Activated naive CD8-positive, alpha-beta T cell treated with anti-CD3 and anti-CD28 coated beads for 36 hours (primary cell): ENCODE measurements at regions not wholly inside any gene's neighbourhood (a gene's known extent, or its start where the extent isn't known, plus 50 kb on each side); places are given as distances from the start of the nearest gene placed in this dataset.

Experiments
- DNase-seq: peaks from one replicate; pipeline ENCODE4 v3.0.0; 2021
- H3K27ac Mint-ChIP-seq: one replicate; pipeline ENCODE4 v1.8.0; 2022; ENCODE audit warnings: mild to moderate bottlenecking, moderate library complexity, mixed read lengths
- H3K27me3 Mint-ChIP-seq: one replicate; pipeline ENCODE4 v1.8.0; 2022; ENCODE audit warnings: mild to moderate bottlenecking, mixed read lengths
- H3K36me3 Mint-ChIP-seq: one replicate; pipeline ENCODE4 v1.8.0; 2021; ENCODE audit warnings: mild to moderate bottlenecking, mixed read lengths
- H3K4me1 Mint-ChIP-seq: one replicate; pipeline ENCODE4 v1.8.0; 2021; ENCODE audit warnings: mixed read lengths
- H3K4me3 Mint-ChIP-seq: one replicate; pipeline ENCODE4 v1.8.0; 2022; ENCODE audit warnings: mild to moderate bottlenecking, moderate library complexity, mixed read lengths
- H3K9me3 Mint-ChIP-seq: one replicate; pipeline ENCODE4 v1.8.0; 2022; ENCODE audit warnings: mixed read lengths

- H3K9me3 Mint-ChIP-seq: peaks cover 5% of the 10 kb centered on the region
- no peak overlapping the region for H3K4me3 Mint-ChIP-seq
- H3K4me1 Mint-ChIP-seq: no peaks in the 10 kb centered on the region
- H3K27me3 Mint-ChIP-seq: no peaks in the 10 kb centered on the region
- H3K36me3 Mint-ChIP-seq: no peaks in the 10 kb centered on the region
- no peak for DNase-seq
- H3K27ac Mint-ChIP-seq: no peak overlapping the region
Measured at GRCh38 chr9:134533850-134534588, 107.6 kb upstream of the COL5A1 start.

- H3K36me3 Mint-ChIP-seq: no peaks in the 10 kb centered on the region
- no peak for DNase-seq
- H3K27ac Mint-ChIP-seq: no peak overlapping the region
- H3K4me1 Mint-ChIP-seq: no peaks in the 10 kb centered on the region
- no peak overlapping the region for H3K4me3 Mint-ChIP-seq
- peaks cover 5% of the 10 kb centered on the region for H3K9me3 Mint-ChIP-seq
- no peaks in the 10 kb centered on the region for H3K27me3 Mint-ChIP-seq
Measured at GRCh38 chr9:134534661-134535080, 106.9 kb upstream of the COL5A1 start.

- no peak overlapping the region for H3K4me3 Mint-ChIP-seq
- H3K9me3 Mint-ChIP-seq: peaks cover 5% of the 10 kb centered on the region
- no peaks in the 10 kb centered on the region for H3K36me3 Mint-ChIP-seq
- no peak for DNase-seq
- H3K27me3 Mint-ChIP-seq: no peaks in the 10 kb centered on the region
- no peak overlapping the region for H3K27ac Mint-ChIP-seq
- no peaks in the 10 kb centered on the region for H3K4me1 Mint-ChIP-seq
Measured at GRCh38 chr9:134535171-134535570, 106.4 kb upstream of the COL5A1 start.

GRCh38 chr9:134536101-134536900 is 105.3 kb upstream of the COL5A1 start:
- H3K27me3 Mint-ChIP-seq: no peaks in the 10 kb centered on the region
- H3K27ac Mint-ChIP-seq: no peak overlapping the region
- no peak for DNase-seq
- no peaks in the 10 kb centered on the region for H3K36me3 Mint-ChIP-seq
- H3K4me1 Mint-ChIP-seq: no peaks in the 10 kb centered on the region
- H3K4me3 Mint-ChIP-seq: no peak overlapping the region
- no peaks in the 10 kb centered on the region for H3K9me3 Mint-ChIP-seq

GRCh38 chr9:134536931-134537330 is 104.7 kb upstream of the COL5A1 start:
- Mint-ChIP-seq H3K4me3 (no peak overlapping the region), H3K27ac (no peak overlapping the region), H3K27me3 (no peaks in the 10 kb centered on the region), H3K9me3 (no peaks in the 10 kb centered on the region), H3K36me3 (no peaks in the 10 kb centered on the region), H3K4me1 (no peaks in the 10 kb centered on the region)
- DNase-seq: no peak

GRCh38 chr9:134537951-134538641 is 103.5 kb upstream of the COL5A1 start:
- Mint-ChIP-seq H3K36me3 (no peaks in the 10 kb centered on the region), H3K4me3 (no peak overlapping the region), H3K4me1 (no peaks in the 10 kb centered on the region), H3K9me3 (no peaks in the 10 kb centered on the region), H3K27me3 (no peaks in the 10 kb centered on the region), H3K27ac (no peak overlapping the region)
- DNase-seq: no peak

GRCh38 chr9:134538856-134539566 is 102.6 kb upstream of the COL5A1 start:
- Mint-ChIP-seq H3K36me3 (no peaks in the 10 kb centered on the region), H3K27me3 (no peaks in the 10 kb centered on the region), H3K9me3 (no peaks in the 10 kb centered on the region), H3K4me1 (no peaks in the 10 kb centered on the region), H3K4me3 (no peak overlapping the region), H3K27ac (no peak overlapping the region)
- no peak for DNase-seq

GRCh38 chr9:134539586-134540194 is 101.9 kb upstream of the COL5A1 start:
- no peak overlapping the region for H3K4me3 Mint-ChIP-seq

GRCh38 chr9:134540276-134541096 is 101.1 kb upstream of the COL5A1 start:
- DNase-seq: no peak
- Mint-ChIP-seq H3K4me1 (no peaks in the 10 kb centered on the region), H3K9me3 (no peaks in the 10 kb centered on the region), H3K27ac (no peak overlapping the region), H3K27me3 (no peaks in the 10 kb centered on the region), H3K36me3 (no peaks in the 10 kb centered on the region), H3K4me3 (no peak overlapping the region)

More at GRCh38 chr9:134539586-134540194, 101.9 kb upstream of the COL5A1 start:
- no peaks in the 10 kb centered on the region for H3K4me1 Mint-ChIP-seq
- H3K27me3 Mint-ChIP-seq: no peaks in the 10 kb centered on the region
- H3K9me3 Mint-ChIP-seq: no peaks in the 10 kb centered on the region
- no peak for DNase-seq
- no peak overlapping the region for H3K27ac Mint-ChIP-seq
- no peaks in the 10 kb centered on the region for H3K36me3 Mint-ChIP-seq

- no peaks in the 10 kb centered on the region for H3K27me3 Mint-ChIP-seq
- no peak overlapping the region for H3K4me3 Mint-ChIP-seq
- no peaks in the 10 kb centered on the region for H3K9me3 Mint-ChIP-seq
- no peak for DNase-seq
- H3K4me1 Mint-ChIP-seq: no peaks in the 10 kb centered on the region
- no peaks in the 10 kb centered on the region for H3K36me3 Mint-ChIP-seq
- no peak overlapping the region for H3K27ac Mint-ChIP-seq
Measured at GRCh38 chr9:134541097-134541747, 100.4 kb upstream of the COL5A1 start.

GRCh38 chr9:134544388-134545214 is 97.0 kb upstream of the COL5A1 start:
- no peak overlapping the region for H3K4me3 Mint-ChIP-seq
- no peak for DNase-seq
- H3K9me3 Mint-ChIP-seq: no peaks in the 10 kb centered on the region
- no peaks in the 10 kb centered on the region for H3K36me3 Mint-ChIP-seq
- H3K4me1 Mint-ChIP-seq: no peaks in the 10 kb centered on the region
- no peaks in the 10 kb centered on the region for H3K27me3 Mint-ChIP-seq
- no peak overlapping the region for H3K27ac Mint-ChIP-seq

- no peaks in the 10 kb centered on the region for H3K9me3 Mint-ChIP-seq
- no peak for DNase-seq
- H3K4me1 Mint-ChIP-seq: no peaks in the 10 kb centered on the region
- no peaks in the 10 kb centered on the region for H3K27me3 Mint-ChIP-seq
- H3K36me3 Mint-ChIP-seq: no peaks in the 10 kb centered on the region
- H3K27ac Mint-ChIP-seq: no peak overlapping the region
- H3K4me3 Mint-ChIP-seq: no peak overlapping the region
Measured at GRCh38 chr9:134545215-134545542, 96.4 kb upstream of the COL5A1 start.
